PC-3 (cell line): ENCODE measurements at regions not wholly inside any gene's neighbourhood (a gene's known extent, or its start where the extent isn't known, plus 50 kb on each side); places are given as distances from the start of the nearest gene placed in this dataset.

Source experiments
- EZH2 ChIP-seq: fragments of 300-600 bp; sonication (generic); IDR thresholded peaks from one replicate; pipeline ENCODE4 v1.6.1; 2017; ENCODE audit warnings: antibody characterized with exemption, mild to moderate bottlenecking, low read length; ENCODE audit not compliant: unreplicated experiment
- TF ChIP-seq, protein P1 (sequence below): fragments of 300-600 bp; sonication (generic); conservative IDR thresholded peaks from 2 replicates; pipeline ENCODE4 v1.5.1; 2017; ENCODE audit warnings: antibody characterized with exemption, low read depth, mild to moderate bottlenecking, low read length

DNA sequence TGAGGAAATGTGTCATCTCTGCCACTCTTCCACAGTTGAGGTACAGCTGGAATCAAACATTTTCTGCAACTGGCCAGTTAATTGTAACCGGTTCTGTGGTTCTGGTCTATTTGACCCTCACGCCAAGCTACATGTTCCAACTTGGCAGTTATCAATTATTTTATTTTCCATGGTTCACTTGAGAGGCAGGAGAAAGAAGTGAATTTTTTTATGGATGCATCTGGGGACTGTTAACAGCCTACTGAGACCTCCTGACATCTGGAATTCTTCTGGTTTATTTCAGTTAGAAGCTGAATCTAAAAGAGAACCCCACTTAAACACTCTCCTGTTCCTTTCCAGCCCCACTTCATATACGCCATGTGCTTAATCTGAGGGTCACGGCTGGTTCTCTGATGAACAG, 372.3 kb downstream of the DNAH5 start:
- TF ChIP-seq, protein P1, sequence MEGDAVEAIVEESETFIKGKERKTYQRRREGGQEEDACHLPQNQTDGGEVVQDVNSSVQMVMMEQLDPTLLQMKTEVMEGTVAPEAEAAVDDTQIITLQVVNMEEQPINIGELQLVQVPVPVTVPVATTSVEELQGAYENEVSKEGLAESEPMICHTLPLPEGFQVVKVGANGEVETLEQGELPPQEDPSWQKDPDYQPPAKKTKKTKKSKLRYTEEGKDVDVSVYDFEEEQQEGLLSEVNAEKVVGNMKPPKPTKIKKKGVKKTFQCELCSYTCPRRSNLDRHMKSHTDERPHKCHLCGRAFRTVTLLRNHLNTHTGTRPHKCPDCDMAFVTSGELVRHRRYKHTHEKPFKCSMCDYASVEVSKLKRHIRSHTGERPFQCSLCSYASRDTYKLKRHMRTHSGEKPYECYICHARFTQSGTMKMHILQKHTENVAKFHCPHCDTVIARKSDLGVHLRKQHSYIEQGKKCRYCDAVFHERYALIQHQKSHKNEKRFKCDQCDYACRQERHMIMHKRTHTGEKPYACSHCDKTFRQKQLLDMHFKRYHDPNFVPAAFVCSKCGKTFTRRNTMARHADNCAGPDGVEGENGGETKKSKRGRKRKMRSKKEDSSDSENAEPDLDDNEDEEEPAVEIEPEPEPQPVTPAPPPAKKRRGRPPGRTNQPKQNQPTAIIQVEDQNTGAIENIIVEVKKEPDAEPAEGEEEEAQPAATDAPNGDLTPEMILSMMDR = no peak
- TF ChIP-seq EZH2 = no peak
